T-helper 2 cell treated with Interferon-gamma antibody and Interleukin-4, amounts not matched to agents 5 μg/mL and 100 μg/mL, for 36 hours (primary cell): ENCODE measurements at regions not wholly inside any gene's neighbourhood (a gene's known extent, or its start where the extent isn't known, plus 50 kb on each side); places are given as distances from the start of the nearest gene placed in this dataset.

Experiments
- DNase-seq: peaks from one replicate; pipeline ENCODE4 v3.0.0; 2021; ENCODE audit warnings: low spot score
- H3K27ac Mint-ChIP-seq: one replicate; pipeline ENCODE4 v1.8.0; 2021; ENCODE audit warnings: mild to moderate bottlenecking, mixed read lengths
- H3K27me3 Mint-ChIP-seq: one replicate; pipeline ENCODE4 v1.8.0; 2021; ENCODE audit warnings: low read depth, mixed read lengths
- H3K36me3 Mint-ChIP-seq: one replicate; pipeline ENCODE4 v1.8.0; 2021; ENCODE audit warnings: low read depth, mixed read lengths
- H3K4me1 Mint-ChIP-seq: one replicate; pipeline ENCODE4 v1.8.0; 2021; ENCODE audit warnings: low read depth, mixed read lengths
- H3K4me3 Mint-ChIP-seq: one replicate; pipeline ENCODE4 v1.8.0; 2022; ENCODE audit warnings: mild to moderate bottlenecking, moderate library complexity, mixed read lengths
- H3K9me3 Mint-ChIP-seq: one replicate; pipeline ENCODE4 v1.8.0; 2021; ENCODE audit warnings: mixed read lengths

DNA sequence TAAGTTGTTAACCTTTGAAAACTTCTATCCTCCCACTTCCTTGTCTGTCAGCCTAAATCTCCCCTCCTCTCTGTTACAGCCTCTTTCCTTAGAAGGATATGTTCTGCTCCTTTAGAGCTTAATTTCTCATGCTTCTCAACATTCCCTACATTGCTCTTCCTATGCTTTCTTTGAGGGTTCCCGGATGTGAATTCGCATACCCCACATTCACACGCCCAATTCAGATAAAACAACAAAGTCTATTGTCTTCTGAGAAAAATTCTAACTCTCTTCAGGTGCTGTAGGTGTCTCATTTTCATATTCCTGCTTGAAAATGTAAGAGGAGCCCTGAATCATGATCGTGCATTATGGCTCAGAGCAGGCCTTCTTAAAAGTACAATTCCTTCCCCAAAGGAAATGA, 171.8 kb upstream of the DPH6 start:
- Mint-ChIP-seq H3K4me3 (no peak overlapping the region), H3K4me1 (no peaks in the 10 kb centered on the region), H3K27ac (no peak overlapping the region)

DNA sequence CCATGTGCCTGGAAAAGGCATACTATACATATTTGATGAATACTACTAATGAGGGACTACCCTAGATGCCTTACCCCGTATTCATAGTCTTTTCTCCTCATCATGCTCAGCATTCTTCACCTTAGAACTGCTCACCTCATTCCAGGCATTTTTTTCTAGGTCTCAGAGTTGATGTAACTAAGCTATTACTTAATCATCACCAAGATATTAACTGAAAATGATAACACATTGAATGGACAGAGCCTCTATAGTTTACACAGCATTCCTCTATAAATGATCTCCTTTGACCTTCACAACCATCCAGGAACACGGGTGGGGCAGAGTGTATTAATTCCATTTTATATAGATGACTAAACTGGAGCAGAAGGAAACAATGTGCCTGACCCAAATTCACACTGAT, 174.1 kb upstream of the DPH6 start:
- no peaks in the 10 kb centered on the region for H3K9me3 Mint-ChIP-seq
- H3K4me1 Mint-ChIP-seq, result no peaks in the 10 kb centered on the region
- H3K27ac Mint-ChIP-seq, result no peak overlapping the region
- no peaks in the 10 kb centered on the region for H3K27me3 Mint-ChIP-seq
- no peak for DNase-seq
- no peaks in the 10 kb centered on the region for H3K36me3 Mint-ChIP-seq
- H3K4me3 Mint-ChIP-seq, result no peak overlapping the region

More for the DNA sequence above, 171.8 kb upstream of the DPH6 start:
- DNase-seq, result no peak
- Mint-ChIP-seq H3K27me3 (no peaks in the 10 kb centered on the region), H3K36me3 (no peaks in the 10 kb centered on the region), H3K9me3 (no peaks in the 10 kb centered on the region)

DNA sequence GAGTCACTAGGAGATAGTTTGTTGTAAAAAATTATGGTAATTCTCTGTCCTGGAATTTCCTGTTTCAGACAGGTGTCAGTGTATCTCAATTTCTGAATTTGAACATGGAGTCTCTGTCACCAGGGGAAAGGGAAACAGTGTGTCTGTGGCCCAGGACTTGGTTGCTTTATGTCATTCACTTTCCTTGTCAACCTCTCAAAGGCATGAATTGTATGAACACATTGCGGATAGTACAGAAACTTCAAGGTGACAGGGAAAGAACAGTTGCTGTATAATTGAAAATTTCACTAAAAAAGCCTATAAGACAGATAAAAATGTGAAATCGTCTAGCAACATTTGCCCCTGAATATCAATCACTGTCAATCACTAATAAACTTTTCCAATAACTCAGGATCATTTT, 175.0 kb upstream of the DPH6 start:
- Mint-ChIP-seq H3K27ac (no peak overlapping the region), H3K4me3 (no peak overlapping the region), H3K27me3 (no peaks in the 10 kb centered on the region), H3K9me3 (no peaks in the 10 kb centered on the region), H3K36me3 (no peaks in the 10 kb centered on the region), H3K4me1 (no peaks in the 10 kb centered on the region)
- DNase-seq, result no peak

DNA sequence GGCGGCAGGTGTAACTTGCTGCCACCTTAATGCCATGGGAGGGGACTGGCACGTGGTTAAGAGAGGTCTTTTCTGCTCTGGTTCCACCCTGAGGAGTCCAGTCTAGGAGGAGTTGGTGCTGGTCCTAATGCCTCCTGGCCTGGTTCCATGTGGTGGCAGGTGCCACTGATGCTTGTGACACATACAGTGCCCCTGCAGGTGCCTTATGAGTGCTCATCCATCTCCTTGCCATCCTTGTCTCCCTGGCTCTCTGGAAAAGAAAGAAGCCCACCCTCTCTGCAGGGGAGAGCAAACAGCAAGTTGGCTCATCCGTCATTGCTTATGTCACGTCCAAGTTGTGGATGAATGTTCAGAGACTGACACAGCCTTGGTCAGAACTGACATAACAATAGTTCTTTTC, 175.8 kb upstream of the DPH6 start:
- Mint-ChIP-seq H3K4me1 (no peaks in the 10 kb centered on the region), H3K9me3 (no peaks in the 10 kb centered on the region), H3K27ac (no peak overlapping the region), H3K27me3 (no peaks in the 10 kb centered on the region), H3K36me3 (no peaks in the 10 kb centered on the region), H3K4me3 (no peak overlapping the region)
- DNase-seq, result no peak

DNA sequence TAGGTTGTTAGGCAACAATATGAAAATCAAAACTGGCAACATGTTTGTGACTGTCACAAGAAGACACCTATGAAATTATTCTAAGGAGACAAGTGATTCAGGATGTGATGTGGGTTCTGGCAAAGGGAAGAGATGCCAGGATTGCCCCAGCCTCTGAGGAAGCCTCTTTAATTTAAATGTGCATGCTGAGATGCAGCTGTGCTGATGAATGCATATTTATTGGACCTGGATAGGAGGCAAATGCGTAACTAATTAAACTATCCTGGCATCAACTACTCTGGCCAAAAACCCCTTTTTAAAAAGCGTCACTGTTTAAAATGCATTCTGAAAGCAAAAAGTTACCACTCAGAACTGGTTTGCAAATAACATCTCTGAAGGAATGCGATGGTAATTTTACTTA, 176.5 kb upstream of the DPH6 start:
- DNase-seq, result no peak
- H3K4me1 Mint-ChIP-seq, result no peaks in the 10 kb centered on the region
- no peaks in the 10 kb centered on the region for H3K36me3 Mint-ChIP-seq
- H3K4me3 Mint-ChIP-seq, result no peak overlapping the region
- no peak overlapping the region for H3K27ac Mint-ChIP-seq
- no peaks in the 10 kb centered on the region for H3K27me3 Mint-ChIP-seq
- no peaks in the 10 kb centered on the region for H3K9me3 Mint-ChIP-seq

DNA sequence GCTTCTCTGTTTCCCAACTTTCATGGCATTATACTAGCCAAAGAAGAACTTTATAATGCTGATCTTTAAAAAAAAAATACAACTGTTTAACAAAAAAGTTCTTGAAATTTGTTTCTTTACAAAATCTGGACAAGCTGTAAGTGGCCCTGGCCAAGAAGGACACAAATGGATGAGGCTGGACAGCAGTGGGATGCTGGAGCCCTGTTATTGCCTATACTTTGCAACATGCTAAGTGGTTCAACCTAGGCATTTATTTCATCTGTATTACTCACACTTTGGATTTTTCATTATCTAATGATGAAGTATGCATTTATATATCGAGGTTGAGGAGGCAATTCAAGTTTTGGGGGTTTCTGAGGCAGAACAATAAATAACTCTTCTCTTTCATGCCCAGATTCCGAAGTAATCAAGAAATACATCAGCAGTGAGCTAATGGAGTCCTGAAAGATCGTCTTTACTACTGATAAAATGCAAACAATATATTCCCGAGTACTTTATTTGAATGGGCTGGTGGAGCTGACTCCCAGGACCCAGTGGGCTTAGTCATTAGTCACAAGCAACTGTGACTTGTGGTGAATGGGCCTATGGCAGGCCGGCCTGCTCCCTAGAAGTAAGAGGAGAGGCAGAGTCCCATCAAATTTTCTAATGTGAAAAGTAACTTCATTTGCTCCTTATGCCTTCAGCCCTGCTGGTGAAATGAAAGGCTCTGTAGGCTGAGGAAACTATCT, 177.3 kb upstream of the DPH6 start:
- Mint-ChIP-seq H3K4me3 (no peak overlapping the region), H3K36me3 (no peaks in the 10 kb centered on the region), H3K27me3 (no peaks in the 10 kb centered on the region), H3K27ac (no peak overlapping the region), H3K9me3 (no peaks in the 10 kb centered on the region), H3K4me1 (no peaks in the 10 kb centered on the region)
- DNase-seq, result no peak

DNA sequence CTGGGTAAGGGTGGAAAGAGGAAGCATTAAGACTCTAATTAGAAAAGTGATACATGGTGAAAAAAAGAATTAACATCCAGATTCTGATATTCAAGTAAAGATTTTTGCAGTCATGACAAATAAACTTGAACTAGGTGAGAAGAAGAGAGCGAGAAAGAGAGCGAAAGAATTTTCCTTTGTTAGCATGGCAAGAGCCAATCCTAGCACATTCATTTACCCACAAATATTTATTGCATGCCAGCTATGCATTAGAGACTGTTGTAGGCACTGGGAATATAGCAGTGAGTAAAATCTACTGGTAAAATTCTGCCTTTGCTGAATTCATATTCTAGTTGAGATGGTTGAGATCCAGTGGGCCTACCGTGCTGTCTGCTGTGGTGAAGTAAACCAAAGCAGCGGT, 177.9 kb upstream of the DPH6 start:
- H3K4me3 Mint-ChIP-seq, result no peak overlapping the region
- no peaks in the 10 kb centered on the region for H3K4me1 Mint-ChIP-seq
- H3K9me3 Mint-ChIP-seq, result no peaks in the 10 kb centered on the region
- no peaks in the 10 kb centered on the region for H3K27me3 Mint-ChIP-seq
- H3K36me3 Mint-ChIP-seq, result no peaks in the 10 kb centered on the region
- DNase-seq, result no peak
- no peak overlapping the region for H3K27ac Mint-ChIP-seq

DNA sequence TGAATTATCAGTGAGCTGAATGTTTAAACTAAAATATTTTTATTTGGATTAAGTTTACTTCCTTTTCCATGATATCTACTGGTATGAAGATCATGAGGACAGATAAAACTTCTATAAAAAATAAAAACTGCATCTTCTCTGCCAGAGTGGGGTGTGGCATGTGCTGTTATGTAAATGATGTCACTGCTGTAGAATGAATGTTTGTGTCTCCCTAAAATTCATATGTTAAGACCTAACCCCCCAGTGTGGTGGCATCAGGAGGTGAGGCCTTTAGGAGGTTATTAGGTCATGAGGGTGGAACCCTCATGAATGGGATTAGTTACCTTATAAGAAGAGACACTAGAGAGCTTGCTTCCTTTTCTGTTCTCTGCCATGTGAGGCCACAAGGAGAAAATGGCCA, 178.7 kb upstream of the DPH6 start:
- Mint-ChIP-seq H3K27me3 (no peaks in the 10 kb centered on the region), H3K4me3 (no peak overlapping the region), H3K27ac (no peak overlapping the region), H3K36me3 (no peaks in the 10 kb centered on the region), H3K4me1 (no peaks in the 10 kb centered on the region), H3K9me3 (no peaks in the 10 kb centered on the region)
- DNase-seq, result no peak

DNA sequence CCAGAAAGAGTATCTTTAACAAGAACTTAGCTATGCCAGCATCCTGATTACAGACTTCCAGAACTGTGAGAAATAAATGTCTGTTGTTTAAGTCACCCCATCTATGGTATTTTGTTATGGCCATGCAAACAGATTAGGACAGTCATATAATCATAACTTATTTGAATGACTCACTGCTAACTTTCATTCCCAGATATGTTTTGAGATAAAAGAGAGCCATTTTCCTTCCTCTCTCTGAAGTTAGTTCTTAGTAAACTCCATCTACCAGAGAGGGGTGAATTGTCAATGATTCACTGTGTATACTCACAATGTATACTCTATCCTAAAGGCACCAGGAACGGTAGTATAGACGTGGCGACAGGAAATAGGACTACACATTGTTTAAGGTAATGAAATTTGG, 179.4 kb upstream of the DPH6 start:
- no peaks in the 10 kb centered on the region for H3K36me3 Mint-ChIP-seq
- no peaks in the 10 kb centered on the region for H3K4me1 Mint-ChIP-seq
- H3K27ac Mint-ChIP-seq, result no peak overlapping the region
- H3K9me3 Mint-ChIP-seq, result no peaks in the 10 kb centered on the region
- no peaks in the 10 kb centered on the region for H3K27me3 Mint-ChIP-seq
- H3K4me3 Mint-ChIP-seq, result no peak overlapping the region
- no peak for DNase-seq

DNA sequence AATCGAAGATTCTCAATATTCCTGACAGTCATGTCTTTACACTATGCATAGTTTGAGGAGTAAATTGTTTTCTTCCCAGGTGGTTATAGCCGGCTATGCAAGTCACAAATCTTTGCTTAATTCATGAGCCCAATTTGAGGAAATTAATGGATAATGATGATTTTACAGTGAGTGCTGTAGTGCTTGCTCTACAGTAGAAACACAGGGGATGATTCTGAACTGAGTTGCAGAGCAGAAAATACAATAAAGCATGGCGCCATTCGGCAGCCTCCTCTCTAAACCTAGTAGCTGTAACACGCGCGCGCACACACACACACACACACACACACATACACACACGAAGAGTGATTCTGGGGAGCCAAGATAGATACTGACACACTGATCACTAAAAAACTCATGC, 181.7 kb upstream of the DPH6 start:
- Mint-ChIP-seq H3K27ac (no peak overlapping the region), H3K27me3 (no peaks in the 10 kb centered on the region), H3K9me3 (no peaks in the 10 kb centered on the region), H3K4me1 (no peaks in the 10 kb centered on the region), H3K4me3 (no peak overlapping the region), H3K36me3 (no peaks in the 10 kb centered on the region)
- DNase-seq, result no peak

DNA sequence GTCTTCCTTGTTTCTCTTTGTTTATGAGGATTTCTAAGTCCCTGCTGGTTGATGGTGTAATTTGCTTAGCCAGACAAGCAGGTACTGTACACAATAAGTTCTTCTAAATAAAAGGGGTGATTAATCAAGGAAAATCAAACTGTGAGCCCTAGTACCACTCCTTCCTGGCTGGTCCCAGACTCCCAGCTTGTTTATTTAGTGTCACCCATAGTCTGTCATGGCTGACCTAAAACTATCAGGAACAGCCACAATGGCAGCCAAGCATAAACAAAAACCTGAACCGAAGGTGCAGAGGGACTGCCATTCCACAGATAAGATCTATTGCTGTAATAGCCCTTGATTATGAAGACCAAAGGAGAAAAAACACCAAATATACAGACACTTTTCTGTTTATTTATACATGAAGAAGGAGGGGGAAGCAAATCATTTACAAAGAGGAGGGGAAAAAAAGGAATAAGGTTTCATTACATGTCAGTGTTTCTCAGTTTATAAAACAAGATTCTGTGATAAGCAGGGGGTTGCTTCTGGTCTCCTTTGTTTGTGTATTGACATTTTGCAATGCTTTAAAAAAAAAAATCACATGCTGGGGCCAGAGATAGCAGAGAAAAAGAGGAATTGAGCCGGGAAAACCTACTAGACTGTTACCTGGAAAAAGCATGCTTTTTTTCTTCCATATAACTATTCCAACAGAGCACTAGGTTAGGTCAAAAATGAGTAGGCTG, 182.4 kb upstream of the DPH6 start:
- H3K9me3 Mint-ChIP-seq, result no peaks in the 10 kb centered on the region
- no peaks in the 10 kb centered on the region for H3K27me3 Mint-ChIP-seq
- no peak for DNase-seq
- H3K27ac Mint-ChIP-seq, result no peak overlapping the region
- no peak overlapping the region for H3K4me3 Mint-ChIP-seq
- no peaks in the 10 kb centered on the region for H3K36me3 Mint-ChIP-seq
- H3K4me1 Mint-ChIP-seq, result no peaks in the 10 kb centered on the region

DNA sequence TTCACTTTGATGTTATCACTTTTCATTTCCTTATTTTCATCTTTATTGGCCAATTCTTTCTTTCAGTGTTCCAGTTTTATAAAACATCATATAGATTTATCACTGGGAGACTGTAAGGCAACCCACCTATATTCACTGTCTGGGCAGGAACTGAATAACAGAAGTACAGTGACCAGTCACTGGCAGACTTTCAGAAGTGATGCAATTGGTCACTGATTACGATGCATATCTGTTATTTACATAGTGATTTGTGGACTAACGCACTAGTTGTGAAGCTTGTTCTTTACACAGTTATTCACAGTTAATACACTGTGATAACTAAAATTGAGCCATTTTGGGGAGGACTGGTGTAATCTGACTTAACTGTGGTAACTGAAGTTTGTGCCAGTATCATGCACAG, 190.2 kb upstream of the DPH6 start:
- Mint-ChIP-seq H3K9me3 (no peaks in the 10 kb centered on the region), H3K27me3 (no peaks in the 10 kb centered on the region), H3K36me3 (no peaks in the 10 kb centered on the region), H3K4me1 (no peaks in the 10 kb centered on the region), H3K4me3 (no peak overlapping the region), H3K27ac (no peak overlapping the region)
- DNase-seq, result no peak

DNA sequence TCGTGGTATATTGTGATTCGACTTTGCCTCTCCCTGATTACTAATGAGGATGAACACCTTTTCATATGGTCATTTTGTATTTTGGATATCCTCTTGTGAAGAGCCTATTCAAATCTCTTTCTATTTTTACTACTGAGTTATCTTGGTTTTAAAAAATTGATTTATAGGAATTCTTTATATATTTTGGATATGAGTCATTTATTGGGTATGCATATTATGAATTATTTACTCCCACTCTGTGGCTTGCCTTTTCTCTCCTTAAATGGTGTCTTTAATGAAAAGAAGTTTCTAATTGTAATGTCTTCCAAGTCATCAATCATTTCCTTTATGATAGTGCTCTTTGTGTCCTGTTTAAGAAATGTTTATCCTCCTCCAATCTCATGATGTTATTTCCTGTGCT, 191.5 kb upstream of the DPH6 start:
- H3K4me3 Mint-ChIP-seq, result no peak overlapping the region
- no peak overlapping the region for H3K27ac Mint-ChIP-seq
- H3K4me1 Mint-ChIP-seq, result no peaks in the 10 kb centered on the region
- no peak for DNase-seq
- H3K27me3 Mint-ChIP-seq, result no peaks in the 10 kb centered on the region
- no peaks in the 10 kb centered on the region for H3K9me3 Mint-ChIP-seq
- no peaks in the 10 kb centered on the region for H3K36me3 Mint-ChIP-seq

DNA sequence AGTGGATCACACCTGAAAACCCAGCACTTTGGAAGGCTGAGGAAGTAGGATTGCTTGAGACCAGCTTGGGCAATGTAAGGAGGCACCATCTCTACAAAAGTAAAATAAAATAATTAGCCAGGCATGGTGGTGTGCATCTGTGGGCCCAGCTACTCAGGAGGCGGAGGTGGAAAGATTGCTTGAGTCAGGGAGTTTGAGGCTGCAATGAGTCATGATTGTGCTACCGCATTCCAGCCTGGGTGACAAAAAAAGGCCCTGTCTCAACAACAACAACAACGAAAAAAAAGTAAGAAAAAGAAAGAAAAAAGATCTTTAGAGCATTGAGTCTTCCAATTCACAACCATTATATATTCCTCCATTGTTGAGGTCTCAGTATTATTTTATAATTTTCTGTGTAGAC, 192.4 kb upstream of the DPH6 start:
- Mint-ChIP-seq H3K9me3 (no peaks in the 10 kb centered on the region), H3K27ac (no peak overlapping the region), H3K36me3 (no peaks in the 10 kb centered on the region), H3K4me3 (no peak overlapping the region), H3K4me1 (no peaks in the 10 kb centered on the region), H3K27me3 (peaks cover 2% of the 10 kb centered on the region)
- no peak for DNase-seq

DNA sequence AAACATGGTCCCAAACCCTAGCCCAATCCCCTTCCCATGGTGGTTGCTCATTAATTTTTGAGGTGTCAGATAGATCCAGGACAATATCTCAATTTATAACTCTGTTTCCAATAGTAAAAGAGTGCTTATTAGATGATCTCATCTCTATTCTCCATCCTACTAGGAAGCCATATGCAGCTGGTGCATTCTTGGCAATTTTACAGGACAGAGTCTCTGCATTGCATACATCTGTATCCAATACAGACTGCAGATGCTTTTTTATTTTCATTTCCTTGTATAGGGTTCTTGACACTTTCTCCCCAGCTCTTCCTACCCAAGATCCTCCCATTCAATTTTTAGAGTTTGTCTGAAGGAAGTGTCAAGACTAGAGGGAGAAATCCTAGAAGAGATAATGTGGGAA, 194.8 kb upstream of the DPH6 start:
- Mint-ChIP-seq H3K27me3 (peaks cover 2% of the 10 kb centered on the region), H3K4me3 (no peak overlapping the region), H3K36me3 (no peaks in the 10 kb centered on the region), H3K27ac (no peak overlapping the region), H3K4me1 (no peaks in the 10 kb centered on the region), H3K9me3 (no peaks in the 10 kb centered on the region)
- no peak for DNase-seq
